ENCODE measurements at regions not wholly inside any gene's neighbourhood (a gene's known extent, or its start where the extent isn't known, plus 50 kb on each side); places are given as distances from the start of the nearest gene placed in this dataset.
"Not testable (repeated sequence)": the region's sequence is repeated elsewhere in the genome, so short reads cannot be mapped to it uniquely, and the experiment has no call there.

GRCh38 chr2:242070726-242071125 lies 201.2 kb downstream of the RTP5 start:
- H2AK5ac ChIP-seq (ENCODE audit: low read length); H3K18ac ChIP-seq (ENCODE audit: low read length); H2BK120ac ChIP-seq (ENCODE audit: low read depth, low read length); H3K4ac ChIP-seq (ENCODE audit: low read depth, low read length); H3K4me1 ChIP-seq (ENCODE audit: control insufficient read depth, low read depth, low read length); H3K23ac ChIP-seq (ENCODE audit: low read length); H3K4me3 ChIP-seq (ENCODE audit: low read length); H3K79me2 ChIP-seq (ENCODE audit: control insufficient read depth, insufficient read depth, low read length); H2BK5ac ChIP-seq (ENCODE audit: low read length); DNase-seq; H3K27ac ChIP-seq (ENCODE audit: low read depth, low read length); H3K4me2 ChIP-seq (ENCODE audit: low read length); H3K9ac ChIP-seq (ENCODE audit: low read length); H3K56ac ChIP-seq (ENCODE audit: low read length); H4K5ac ChIP-seq (ENCODE audit: low read length); H3K27me3 ChIP-seq (ENCODE audit: insufficient read depth, low read length, poor library complexity); H4K8ac ChIP-seq (ENCODE audit: low read depth, low read length); H3K79me1 ChIP-seq (ENCODE audit: low read length); H2BK15ac ChIP-seq (replicated peaks; ENCODE audit: low read depth); H3K36me3 ChIP-seq (ENCODE audit: control insufficient read depth, insufficient read depth, low read length): not testable (repeated sequence)
- no CpG with 5 or more reads among the region's 11 CpGs for WGBS (ENCODE audit: extremely low coverage, insufficient coverage, low lambda C conversion rate)

DNA sequence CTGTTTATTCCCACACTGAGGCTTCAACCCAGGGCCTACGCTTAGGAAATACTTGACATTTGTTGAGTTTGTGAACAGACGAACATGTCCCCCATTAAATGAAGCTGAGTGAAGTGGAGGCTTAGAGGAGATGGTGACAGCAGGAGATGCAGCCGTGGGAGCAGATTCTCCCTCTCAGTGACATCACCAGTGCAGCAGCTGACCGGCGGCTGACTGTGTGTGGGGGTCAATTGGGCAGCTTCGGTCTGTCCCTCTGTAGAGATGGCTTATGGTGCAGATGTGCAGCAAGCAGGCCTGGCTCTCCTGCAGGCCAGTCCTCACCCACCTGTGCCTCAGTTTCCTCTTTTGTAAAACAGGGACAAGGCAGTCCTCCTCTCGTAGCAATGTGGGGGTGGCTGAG lies 201.8 kb downstream of the RTP5 start:
- H3K18ac ChIP-seq (ENCODE audit: low read length); DNase-seq; H3K4ac ChIP-seq (ENCODE audit: low read depth, low read length); H3K56ac ChIP-seq (ENCODE audit: low read length); H3K9ac ChIP-seq (ENCODE audit: low read length); H2AK5ac ChIP-seq (ENCODE audit: low read length); H3K4me3 ChIP-seq (ENCODE audit: low read length); H3K4me1 ChIP-seq (ENCODE audit: control insufficient read depth, low read depth, low read length); H4K5ac ChIP-seq (ENCODE audit: low read length); H3K23ac ChIP-seq (ENCODE audit: low read length); H3K27me3 ChIP-seq (ENCODE audit: insufficient read depth, low read length, poor library complexity); H2BK120ac ChIP-seq (ENCODE audit: low read depth, low read length); H3K27ac ChIP-seq (ENCODE audit: low read depth, low read length); H3K79me2 ChIP-seq (ENCODE audit: control insufficient read depth, insufficient read depth, low read length); H3K79me1 ChIP-seq (ENCODE audit: low read length); H3K36me3 ChIP-seq (ENCODE audit: control insufficient read depth, insufficient read depth, low read length); H2BK5ac ChIP-seq (ENCODE audit: low read length); H4K8ac ChIP-seq (ENCODE audit: low read depth, low read length); H2BK15ac ChIP-seq (replicated peaks; ENCODE audit: low read depth); H3K4me2 ChIP-seq (ENCODE audit: low read length): not testable (repeated sequence)
- WGBS (ENCODE audit: extremely low coverage, insufficient coverage, low lambda C conversion rate), result no CpG with 5 or more reads among the region's 7 CpGs

GRCh38 chr2:242071936-242072335 lies 202.4 kb downstream of the RTP5 start:
- H3K18ac ChIP-seq (ENCODE audit: low read length); H3K4me3 ChIP-seq (ENCODE audit: low read length); H2BK15ac ChIP-seq (replicated peaks; ENCODE audit: low read depth); H3K36me3 ChIP-seq (ENCODE audit: control insufficient read depth, insufficient read depth, low read length); H3K4ac ChIP-seq (ENCODE audit: low read depth, low read length); H3K27ac ChIP-seq (ENCODE audit: low read depth, low read length); DNase-seq; H3K56ac ChIP-seq (ENCODE audit: low read length); H3K27me3 ChIP-seq (ENCODE audit: insufficient read depth, low read length, poor library complexity); H3K4me2 ChIP-seq (ENCODE audit: low read length); H4K5ac ChIP-seq (ENCODE audit: low read length); H2BK120ac ChIP-seq (ENCODE audit: low read depth, low read length); H3K79me1 ChIP-seq (ENCODE audit: low read length); H2AK5ac ChIP-seq (ENCODE audit: low read length); H2BK5ac ChIP-seq (ENCODE audit: low read length); H4K8ac ChIP-seq (ENCODE audit: low read depth, low read length); H3K4me1 ChIP-seq (ENCODE audit: control insufficient read depth, low read depth, low read length); H3K79me2 ChIP-seq (ENCODE audit: control insufficient read depth, insufficient read depth, low read length); H3K9ac ChIP-seq (ENCODE audit: low read length); H3K23ac ChIP-seq (ENCODE audit: low read length): not testable (repeated sequence)
- no CpG with 5 or more reads among the region's 11 CpGs for WGBS (ENCODE audit: extremely low coverage, insufficient coverage, low lambda C conversion rate)

- Histone ChIP-seq H2BK15ac (replicated peaks; ENCODE audit: low read depth) (no peak overlapping the region), H3K4ac (ENCODE audit: low read depth, low read length) (no peak overlapping the region), H3K27ac (ENCODE audit: low read depth, low read length) (no peak overlapping the region), H3K27me3 (ENCODE audit: insufficient read depth, low read length, poor library complexity) (no peaks in the 10 kb centered on the region), H3K4me1 (ENCODE audit: control insufficient read depth, low read depth, low read length) (no peaks in the 10 kb centered on the region), H2BK120ac (ENCODE audit: low read depth, low read length) (no peak overlapping the region), H2BK5ac (ENCODE audit: low read length) (no peak overlapping the region), H3K18ac (ENCODE audit: low read length) (no peak overlapping the region), H4K5ac (ENCODE audit: low read length) (no peak overlapping the region), H4K8ac (ENCODE audit: low read depth, low read length) (no peak overlapping the region), H3K79me1 (ENCODE audit: low read length) (no peaks in the 10 kb centered on the region), H3K23ac (ENCODE audit: low read length) (no peak overlapping the region), H3K79me2 (ENCODE audit: control insufficient read depth, insufficient read depth, low read length) (no peaks in the 10 kb centered on the region), H3K4me3 (ENCODE audit: low read length) (no peak overlapping the region), H2AK5ac (ENCODE audit: low read length) (no peak overlapping the region), H3K36me3 (ENCODE audit: control insufficient read depth, insufficient read depth, low read length) (no peaks in the 10 kb centered on the region), H3K9ac (ENCODE audit: low read length) (no peak overlapping the region), H3K4me2 (ENCODE audit: low read length) (no peak overlapping the region), H3K56ac (ENCODE audit: low read length) (no peak overlapping the region)
- no CpG with 5 or more reads among the region's 2 CpGs for WGBS (ENCODE audit: extremely low coverage, insufficient coverage, low lambda C conversion rate)
- no peak for DNase-seq
Observed at GRCh38 chr2:242075168-242075567, 205.6 kb downstream of the RTP5 start.

DNA sequence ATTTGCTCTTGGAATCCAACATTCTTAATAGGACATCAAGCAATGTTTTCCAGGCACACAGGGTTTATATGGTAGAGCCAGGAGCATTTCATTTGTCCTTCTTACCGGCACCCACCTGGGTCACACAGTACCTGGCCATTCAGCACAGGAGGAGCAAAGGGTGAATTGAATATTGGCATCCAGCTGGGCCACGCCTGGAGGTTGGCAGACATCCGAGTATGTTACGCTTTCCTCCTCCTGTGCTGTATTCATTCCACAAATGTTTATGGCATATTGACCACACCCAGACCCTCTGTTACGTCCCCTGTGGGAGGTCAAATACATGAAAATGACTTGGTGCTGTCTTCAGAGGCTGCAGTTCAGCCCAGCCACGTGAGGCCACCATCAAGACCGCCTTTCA lies 206.2 kb downstream of the RTP5 start:
- no peak overlapping the region for H3K18ac ChIP-seq (ENCODE audit: low read length)
- H3K79me2 ChIP-seq (ENCODE audit: control insufficient read depth, insufficient read depth, low read length), result no peaks in the 10 kb centered on the region
- H3K79me1 ChIP-seq (ENCODE audit: low read length), result no peaks in the 10 kb centered on the region
- no peak overlapping the region for H3K4ac ChIP-seq (ENCODE audit: low read depth, low read length)
- H2AK5ac ChIP-seq (ENCODE audit: low read length), result no peak overlapping the region
- H2BK120ac ChIP-seq (ENCODE audit: low read depth, low read length), result no peak overlapping the region
- no peak overlapping the region for H2BK15ac ChIP-seq (replicated peaks; ENCODE audit: low read depth)
- H3K27ac ChIP-seq (ENCODE audit: low read depth, low read length), result no peak overlapping the region
- H3K4me1 ChIP-seq (ENCODE audit: control insufficient read depth, low read depth, low read length), result no peaks in the 10 kb centered on the region
- no peak overlapping the region for H3K23ac ChIP-seq (ENCODE audit: low read length)
- no peaks in the 10 kb centered on the region for H3K27me3 ChIP-seq (ENCODE audit: insufficient read depth, low read length, poor library complexity)
- no peak for DNase-seq
- H3K36me3 ChIP-seq (ENCODE audit: control insufficient read depth, insufficient read depth, low read length), result no peaks in the 10 kb centered on the region
- no peak overlapping the region for H3K4me3 ChIP-seq (ENCODE audit: low read length)
- no peak overlapping the region for H2BK5ac ChIP-seq (ENCODE audit: low read length)
- H3K56ac ChIP-seq (ENCODE audit: low read length), result no peak overlapping the region
- no CpG with 5 or more reads among the region's 7 CpGs for WGBS (ENCODE audit: extremely low coverage, insufficient coverage, low lambda C conversion rate)
- no peak overlapping the region for H3K9ac ChIP-seq (ENCODE audit: low read length)
- no peak overlapping the region for H3K4me2 ChIP-seq (ENCODE audit: low read length)
- no peak overlapping the region for H4K5ac ChIP-seq (ENCODE audit: low read length)
- H4K8ac ChIP-seq (ENCODE audit: low read depth, low read length), result no peak overlapping the region

DNA sequence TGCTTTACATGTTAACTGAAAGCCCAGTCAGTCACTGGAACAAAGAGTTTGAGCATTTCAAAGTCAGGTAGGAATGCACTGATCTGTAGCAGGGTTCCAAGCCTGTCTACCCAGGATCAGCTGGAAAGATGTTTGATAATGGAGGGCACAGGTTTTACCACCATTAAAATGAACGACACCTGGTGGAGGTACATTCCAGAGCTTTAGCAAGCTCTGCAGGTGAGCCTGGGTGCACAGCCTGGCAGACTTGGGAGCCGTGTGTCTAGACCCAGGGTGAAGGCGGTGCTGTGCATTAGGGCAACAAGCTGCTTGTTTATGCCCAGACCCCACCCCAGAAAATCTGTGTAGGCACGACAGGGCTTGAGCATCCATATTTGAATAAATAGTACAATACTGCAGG lies 206.7 kb downstream of the RTP5 start:
- not testable (repeated sequence) for H3K4me1 ChIP-seq (ENCODE audit: control insufficient read depth, low read depth, low read length); H3K36me3 ChIP-seq (ENCODE audit: control insufficient read depth, insufficient read depth, low read length); H2BK120ac ChIP-seq (ENCODE audit: low read depth, low read length); H4K8ac ChIP-seq (ENCODE audit: low read depth, low read length); H4K5ac ChIP-seq (ENCODE audit: low read length); H2BK15ac ChIP-seq (replicated peaks; ENCODE audit: low read depth); H3K56ac ChIP-seq (ENCODE audit: low read length); H3K23ac ChIP-seq (ENCODE audit: low read length); H3K9ac ChIP-seq (ENCODE audit: low read length); DNase-seq; H2BK5ac ChIP-seq (ENCODE audit: low read length); H3K79me2 ChIP-seq (ENCODE audit: control insufficient read depth, insufficient read depth, low read length); H3K27me3 ChIP-seq (ENCODE audit: insufficient read depth, low read length, poor library complexity); H2AK5ac ChIP-seq (ENCODE audit: low read length); H3K4me3 ChIP-seq (ENCODE audit: low read length); H3K4ac ChIP-seq (ENCODE audit: low read depth, low read length); H3K27ac ChIP-seq (ENCODE audit: low read depth, low read length); H3K4me2 ChIP-seq (ENCODE audit: low read length); H3K79me1 ChIP-seq (ENCODE audit: low read length); H3K18ac ChIP-seq (ENCODE audit: low read length)
- WGBS (ENCODE audit: extremely low coverage, insufficient coverage, low lambda C conversion rate), result no CpG with 5 or more reads among the region's 4 CpGs

Measured in mesendoderm (in vitro differentiated cells).